BLaER1 treated with 17β-estradiol and CSF1 and Interleukin-3, amounts not matched to agents 10 nM and 100 nM (cell line): ENCODE measurements at regions not wholly inside any gene's neighbourhood (a gene's known extent, or its start where the extent isn't known, plus 50 kb on each side); places are given as distances from the start of the nearest gene placed in this dataset.
"Not testable (repeated sequence)": the region's sequence is repeated elsewhere in the genome, so short reads cannot be mapped to it uniquely, and the experiment has no call there.

Experiments
- H3K27ac ChIP-seq, 11 experiments: shearing (Covaris generic); formaldehyde crosslinking; 2 replicates each; pipeline ENCODE4 v1.8.1; 2022
- H3K27me3 ChIP-seq, 11 experiments: shearing (Covaris generic); formaldehyde crosslinking; 2 replicates each; pipeline ENCODE4 v1.8.1; 2022
- H3K36me3 ChIP-seq, 11 experiments: shearing (Covaris generic); formaldehyde crosslinking; 2 replicates each; pipeline ENCODE4 v1.8.1; 2022
- H3K4me1 ChIP-seq, 10 experiments: shearing (Covaris generic); formaldehyde crosslinking; 2 replicates each; pipeline ENCODE4 v1.8.1; 2022
- H3K4me2 ChIP-seq, 11 experiments: shearing (Covaris generic); formaldehyde crosslinking; 2 replicates each; pipeline ENCODE4 v1.8.1; 2022
- H3K4me3 ChIP-seq, 10 experiments: shearing (Covaris generic); formaldehyde crosslinking; 2 replicates each; pipeline ENCODE4 v1.8.1; 2022
- H3K9ac ChIP-seq, 11 experiments: shearing (Covaris generic); formaldehyde crosslinking; 2 replicates each; pipeline ENCODE4 v1.8.1; 2022
- H3K9me3 ChIP-seq, 11 experiments: shearing (Covaris generic); formaldehyde crosslinking; replicated peaks in 1 of 11; 2 replicates each; pipeline ENCODE4 v1.8.1; 2022
- H4K20me1 ChIP-seq, 11 experiments: shearing (Covaris generic); formaldehyde crosslinking; 2 replicates each; pipeline ENCODE4 v1.8.1; 2022
- Cebpa-rat ChIP-seq, 11 experiments: shearing (Covaris generic); IDR thresholded peaks; 2 replicates each; pipeline ENCODE4 v1.8.1; 2022

- TF ChIP-seq Cebpa-rat (IDR thresholded peaks at IDR 0.05): no peak
- Histone ChIP-seq H3K4me1 (peaks cover 0 to 4% (median 0%) of the 10 kb centered on the region in 10 experiments; a peak in 1 of 20 replicates), H3K9ac (no peak overlapping the region), H3K27ac (no peak overlapping the region), H3K27me3 (no peaks in the 10 kb centered on the region), H3K9me3 (peaks cover 4 to 17% (median 13%) of the 10 kb centered on the region in 11 experiments; a peak in 14 of 22 replicates), H3K4me3 (no peak overlapping the region), H4K20me1 (no peaks in the 10 kb centered on the region), H3K4me2 (no peak overlapping the region), H3K36me3 (no peaks in the 10 kb centered on the region)
Observed at GRCh38 chr17:27200476-27200875, 93.4 kb upstream of the WSB1 start.

- H4K20me1 ChIP-seq: no peaks in the 10 kb centered on the region
Observed at GRCh38 chr17:27203241-27203640, 90.7 kb upstream of the WSB1 start.

GRCh38 chr17:27206447-27206846 is 87.5 kb upstream of the WSB1 start:
- H3K27me3 ChIP-seq: no peaks in the 10 kb centered on the region
- TF ChIP-seq Cebpa-rat (IDR thresholded peaks at IDR 0.05): no peak

More at GRCh38 chr17:27203241-27203640, 90.7 kb upstream of the WSB1 start:
- H3K4me3 ChIP-seq: no peak overlapping the region
- H3K4me1 ChIP-seq: peaks cover 0 to 17% (median 0%) of the 10 kb centered on the region in 10 experiments; a peak in 3 of 20 replicates
- TF ChIP-seq Cebpa-rat (IDR thresholded peaks at IDR 0.05): no peak
- no peak overlapping the region for H3K4me2 ChIP-seq
- H3K27me3 ChIP-seq: no peaks in the 10 kb centered on the region
- no peaks in the 10 kb centered on the region for H3K36me3 ChIP-seq
- H3K9me3 ChIP-seq: 0 out of 22 replicates have a peak, but pooled peaks cover 0 to 4% (median 0%) of the 10 kb centered on the region in 11 experiments
- no peak overlapping the region for H3K9ac ChIP-seq
- no peak overlapping the region for H3K27ac ChIP-seq

DNA sequence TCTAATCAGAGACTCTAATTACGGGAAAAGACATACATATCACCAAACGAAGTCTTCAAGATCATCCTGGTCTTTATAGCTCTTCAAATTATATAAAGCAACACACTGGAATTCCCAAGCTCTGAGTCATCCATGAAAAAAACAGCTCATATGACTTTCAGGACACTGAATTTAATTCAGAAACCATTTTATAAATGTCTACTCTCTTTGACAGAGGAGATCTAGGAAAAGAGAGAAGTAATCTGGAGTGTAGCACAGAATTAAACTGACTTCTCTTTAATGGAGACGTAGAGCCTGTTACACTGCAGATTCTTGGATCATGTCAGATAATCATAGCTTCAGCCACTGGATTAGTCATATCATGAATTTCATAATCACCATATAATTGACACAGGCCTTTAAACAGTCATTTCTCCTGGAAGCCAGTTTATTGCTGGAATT is 86.8 kb upstream of the WSB1 start:
- H3K4me3 ChIP-seq: no peak overlapping the region
- H3K9ac ChIP-seq: no peak overlapping the region
- H4K20me1 ChIP-seq: no peaks in the 10 kb centered on the region
- peaks cover 0 to 11% (median 0%) of the 10 kb centered on the region in 11 experiments; a peak in 2 of 22 replicates for H3K9me3 ChIP-seq
- no peaks in the 10 kb centered on the region for H3K36me3 ChIP-seq
- 0 out of 22 replicates have a peak overlapping the region, but pooled peaks of 1 of the 11 experiments have one; percentile 7 for H3K27ac ChIP-seq
- H3K4me2 ChIP-seq: peak overlapping the region in 3 of 11 experiments; percentile 15 to 33 (median 20); a peak in 4 of 22 replicates
- H3K27me3 ChIP-seq: no peaks in the 10 kb centered on the region
- no peak for TF ChIP-seq Cebpa-rat (IDR thresholded peaks at IDR 0.05)
- peaks cover 0 to 15% (median 0%) of the 10 kb centered on the region in 10 experiments; a peak in 3 of 20 replicates for H3K4me1 ChIP-seq

More at GRCh38 chr17:27206447-27206846, 87.5 kb upstream of the WSB1 start:
- Histone ChIP-seq H3K9me3 (peaks cover 0 to 11% (median 0%) of the 10 kb centered on the region in 11 experiments; a peak in 2 of 22 replicates), H3K4me3 (no peak overlapping the region), H3K4me1 (peaks cover 0 to 15% (median 0%) of the 10 kb centered on the region in 10 experiments; a peak in 3 of 20 replicates), H4K20me1 (no peaks in the 10 kb centered on the region), H3K27ac (no peak overlapping the region), H3K9ac (no peak overlapping the region), H3K36me3 (no peaks in the 10 kb centered on the region), H3K4me2 (peak overlapping the region in 2 of 11 experiments; percentile 15 to 33; a peak in 3 of 22 replicates)

GRCh38 chr17:27208370-27208769 is 85.5 kb upstream of the WSB1 start:
- H3K36me3 ChIP-seq, H4K20me1 ChIP-seq, H3K9ac ChIP-seq, H3K4me3 ChIP-seq, H3K27ac ChIP-seq, H3K27me3 ChIP-seq, H3K4me2 ChIP-seq: not testable (repeated sequence)
- peaks cover under 1 to 13% (median 2%) of the 10 kb centered on the region in 11 experiments; a peak in 16 of 22 replicates for H3K9me3 ChIP-seq
- H3K4me1 ChIP-seq: peaks cover 0 to 15% (median 0%) of the 10 kb centered on the region in 10 experiments; a peak in 3 of 20 replicates

DNA sequence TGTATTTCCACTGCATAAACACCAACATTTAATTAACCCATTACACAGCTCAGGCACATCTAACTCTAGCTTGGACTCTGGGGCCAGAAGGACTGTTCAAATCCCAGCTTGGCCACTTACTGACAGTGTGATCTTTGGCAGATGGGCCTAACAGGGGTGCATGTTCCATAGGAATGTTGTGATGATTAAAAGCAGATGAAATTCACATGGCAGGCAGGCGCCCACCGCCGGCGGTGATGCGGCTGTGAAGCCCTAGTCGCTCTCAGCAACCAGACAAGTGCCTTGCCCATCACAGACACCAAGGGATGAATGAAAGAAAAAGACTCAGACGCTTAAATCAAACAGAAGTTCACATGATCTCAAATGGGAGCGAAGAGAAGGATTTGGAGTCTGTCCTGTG is 84.6 kb upstream of the WSB1 start:
- H3K27me3 ChIP-seq: no peaks in the 10 kb centered on the region
- H3K4me2 ChIP-seq: no peak overlapping the region
- H3K4me3 ChIP-seq: no peak overlapping the region
- peaks cover 10 to 23% (median 11%) of the 10 kb centered on the region in 11 experiments; a peak in 21 of 22 replicates for H3K9me3 ChIP-seq
- H3K4me1 ChIP-seq: peaks cover 0 to 15% (median 0%) of the 10 kb centered on the region in 10 experiments; a peak in 3 of 20 replicates
- H3K36me3 ChIP-seq: no peaks in the 10 kb centered on the region
- H3K27ac ChIP-seq: no peak overlapping the region
- H4K20me1 ChIP-seq: no peaks in the 10 kb centered on the region
- no peak overlapping the region for H3K9ac ChIP-seq
- TF ChIP-seq Cebpa-rat (IDR thresholded peaks at IDR 0.05): no peak

- H3K27me3 ChIP-seq, H3K9ac ChIP-seq, H3K4me3 ChIP-seq, H3K27ac ChIP-seq, H3K36me3 ChIP-seq, H4K20me1 ChIP-seq, H3K4me2 ChIP-seq: not testable (repeated sequence)
- peaks cover 0 to 15% (median 0%) of the 10 kb centered on the region in 10 experiments; a peak in 3 of 20 replicates for H3K4me1 ChIP-seq
- H3K9me3 ChIP-seq: peaks cover 18 to 36% (median 24%) of the 10 kb centered on the region in 11 experiments
Observed at GRCh38 chr17:27210809-27211208, 83.1 kb upstream of the WSB1 start.

DNA sequence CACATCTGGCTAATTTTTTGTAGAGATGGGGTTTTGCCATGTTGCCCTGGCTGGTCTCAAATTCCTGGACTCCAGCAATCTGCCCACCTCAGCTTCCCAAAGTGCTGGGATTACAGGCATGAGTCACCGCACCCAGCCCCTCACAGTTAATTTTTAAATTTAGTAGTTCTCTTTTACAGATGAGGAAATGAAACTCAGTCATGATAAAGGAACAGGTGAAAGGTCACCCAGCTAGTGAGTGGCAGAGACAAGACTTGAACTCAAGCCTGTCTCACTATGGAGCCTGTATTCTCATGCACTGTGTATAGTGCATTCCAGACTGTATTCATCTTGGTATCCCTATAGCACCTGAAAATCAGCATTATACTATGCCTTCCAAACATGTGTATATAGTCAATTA is 77.1 kb upstream of the WSB1 start:
- H3K9ac ChIP-seq: no peak overlapping the region; a peak in 1 of 22 replicates
- H3K9me3 ChIP-seq: peaks cover 18 to 26% (median 24%) of the 10 kb centered on the region in 11 experiments
- TF ChIP-seq Cebpa-rat (IDR thresholded peaks at IDR 0.05): no peak
- peak overlapping the region in 3 of 11 experiments; percentile 15 to 45 (median 39); a peak in 2 of 22 replicates for H3K27ac ChIP-seq
- H4K20me1 ChIP-seq: no peaks in the 10 kb centered on the region
- H3K4me3 ChIP-seq: no peak overlapping the region
- H3K36me3 ChIP-seq: no peaks in the 10 kb centered on the region
- peak overlapping the region in 8 of 11 experiments; percentile 5 to 79 (median 60); a peak in 14 of 22 replicates for H3K4me2 ChIP-seq
- H3K27me3 ChIP-seq: no peaks in the 10 kb centered on the region
- H3K4me1 ChIP-seq: peaks cover 0 to 25% (median 12%) of the 10 kb centered on the region in 10 experiments; a peak in 15 of 20 replicates

GRCh38 chr17:27217631-27218030 is 76.3 kb upstream of the WSB1 start:
- Histone ChIP-seq H4K20me1 (no peaks in the 10 kb centered on the region), H3K27ac (no peak overlapping the region), H3K36me3 (no peaks in the 10 kb centered on the region), H3K4me1 (peaks cover 0 to 25% (median 12%) of the 10 kb centered on the region in 10 experiments; a peak in 15 of 20 replicates), H3K9ac (no peak overlapping the region), H3K9me3 (peaks cover 18 to 26% (median 24%) of the 10 kb centered on the region in 11 experiments), H3K4me2 (peak overlapping the region in 4 of 11 experiments; percentile 67 to 79 (median 74); a peak in 8 of 22 replicates), H3K4me3 (no peak overlapping the region), H3K27me3 (no peaks in the 10 kb centered on the region)
- TF ChIP-seq Cebpa-rat (IDR thresholded peaks at IDR 0.05): no peak
